ENCODE measurements at regions not wholly inside any gene's neighbourhood (a gene's known extent, or its start where the extent isn't known, plus 50 kb on each side); places are given as distances from the start of the nearest gene placed in this dataset.

DNA sequence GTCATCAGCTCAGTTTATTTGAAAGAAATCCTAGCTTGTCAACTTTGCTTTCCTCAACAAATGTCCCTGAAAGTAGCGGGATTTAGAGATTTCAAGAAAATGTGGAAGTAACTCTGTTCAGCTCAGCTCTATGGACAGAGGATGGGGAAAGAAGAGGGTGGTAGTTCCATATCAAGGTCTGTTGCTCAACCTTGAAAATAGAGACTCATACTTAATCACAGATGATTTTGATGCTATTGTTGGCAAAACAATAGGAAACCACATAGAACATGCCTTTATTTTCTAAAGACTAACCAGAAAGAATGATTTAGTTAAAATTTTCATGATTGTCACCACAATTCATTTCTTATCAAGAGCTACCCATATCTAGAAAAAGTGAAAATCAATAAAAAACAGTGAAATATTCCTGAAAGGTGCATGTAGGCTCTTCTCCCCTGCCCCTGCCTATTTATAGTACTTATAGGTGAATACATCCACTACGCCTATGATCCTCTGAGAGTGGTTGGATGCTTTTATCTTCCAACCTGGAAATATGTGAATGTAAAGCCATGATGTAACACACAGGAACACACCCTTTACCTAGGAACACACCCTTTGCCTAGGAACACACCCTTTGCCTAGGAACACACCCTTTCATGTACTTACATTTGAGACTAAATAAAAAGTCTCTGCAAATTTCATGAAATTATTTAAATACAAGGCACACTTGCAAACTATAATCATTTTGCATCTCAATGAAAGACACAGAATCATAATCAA is 65.8 kb downstream of the ETAA1 start:
- H3K4me1 Mint-ChIP-seq = no peaks in the 10 kb centered on the region
- Histone ChIP-seq H3K27me3 (ENCODE audit: insufficient read depth, low read length, poor library complexity, severe bottlenecking) (no peaks in the 10 kb centered on the region), H3K36me3 (ENCODE audit: insufficient read depth, low read length) (no peaks in the 10 kb centered on the region), H3K27ac (ENCODE audit: low read depth, low read length) (no peak overlapping the region), H3K4me1 (ENCODE audit: insufficient read depth, low read length) (no peaks in the 10 kb centered on the region), H3K4me3 (ENCODE audit: low read length) (no peak overlapping the region), H3K9me3 (ENCODE audit: low read length) (no peaks in the 10 kb centered on the region)
- POLR2A ChIA-PET = no interaction called here
- CTCF ChIA-PET = no interaction called here
- H3K4me3 Mint-ChIP-seq = no peak overlapping the region
- no peak for DNase-seq
- peaks cover 0 to 2% (median 0%) of the 10 kb centered on the region in 5 donors for H3K9me3 Mint-ChIP-seq
- H3K27ac Mint-ChIP-seq = no peak overlapping the region
- H3K36me3 Mint-ChIP-seq = no peaks in the 10 kb centered on the region
- H3K27me3 Mint-ChIP-seq = peaks cover 0 to 5% of the 10 kb centered on the region in 2 donors

DNA sequence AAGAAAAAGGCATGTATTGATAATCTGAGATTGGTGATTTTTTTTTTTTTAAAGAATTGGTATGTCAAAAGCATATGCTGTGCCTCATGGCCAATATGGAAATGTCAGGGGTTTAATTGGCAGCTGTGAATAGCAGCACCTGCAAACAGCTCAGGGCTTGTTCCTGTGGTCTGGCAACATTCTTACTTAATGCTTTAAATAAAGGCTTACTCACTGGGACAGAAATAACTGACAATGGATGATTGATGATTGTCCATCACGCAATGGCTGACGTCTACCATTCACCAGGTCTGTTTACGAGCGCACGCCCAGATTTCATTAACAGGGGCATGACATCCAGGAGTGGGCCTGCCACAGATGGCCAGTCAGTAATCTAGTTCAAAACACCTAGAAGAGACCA is 66.7 kb downstream of the ETAA1 start:
- Mint-ChIP-seq H3K4me1 (no peaks in the 10 kb centered on the region), H3K27me3 (peaks cover 0 to 5% of the 10 kb centered on the region in 2 donors), H3K9me3 (peaks cover 0 to 2% (median 0%) of the 10 kb centered on the region in 5 donors), H3K27ac (peak overlapping the region in 1 of 8 donors; percentile 16), H3K36me3 (no peaks in the 10 kb centered on the region), H3K4me3 (no peak overlapping the region)
- Histone ChIP-seq H3K27ac (ENCODE audit: low read depth, low read length) (no peak overlapping the region), H3K27me3 (ENCODE audit: insufficient read depth, low read length, poor library complexity, severe bottlenecking) (no peaks in the 10 kb centered on the region), H3K4me3 (ENCODE audit: low read length) (no peak overlapping the region), H3K9me3 (ENCODE audit: low read length) (no peaks in the 10 kb centered on the region), H3K4me1 (ENCODE audit: insufficient read depth, low read length) (no peaks in the 10 kb centered on the region), H3K36me3 (ENCODE audit: insufficient read depth, low read length) (no peaks in the 10 kb centered on the region)
- CTCF ChIA-PET = no interaction called here
- POLR2A ChIA-PET = no interaction called here
- DNase-seq = no peak

DNA sequence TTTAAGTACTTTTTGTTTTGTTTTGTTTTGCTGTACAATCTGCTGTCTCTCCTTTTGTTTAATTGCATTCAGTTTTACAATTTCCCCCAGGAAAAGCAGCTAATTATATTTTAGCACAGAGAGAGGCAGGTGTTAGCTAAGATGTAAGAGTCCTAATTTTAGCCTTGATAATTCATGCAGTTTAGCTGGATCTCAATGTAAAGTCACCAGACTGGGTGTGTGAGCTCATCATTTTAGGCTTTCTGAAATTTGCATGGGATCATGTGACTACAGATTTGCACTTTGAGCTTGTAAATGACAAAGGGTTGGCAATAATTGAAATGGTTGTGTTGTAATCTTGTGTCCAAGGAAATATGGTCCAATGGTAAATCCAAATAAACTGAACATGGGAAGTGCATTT is 68.5 kb downstream of the ETAA1 start:
- Mint-ChIP-seq H3K4me1 (no peaks in the 10 kb centered on the region), H3K9me3 (peaks cover 0 to 2% (median 0%) of the 10 kb centered on the region in 5 donors), H3K27ac (no peak overlapping the region), H3K4me3 (no peak overlapping the region), H3K36me3 (no peaks in the 10 kb centered on the region), H3K27me3 (peaks cover 0 to 5% of the 10 kb centered on the region in 2 donors)
- ChIA-PET CTCF (no interaction called here), POLR2A (no interaction called here)
- DNase-seq = no peak
- no peak overlapping the region for H3K27ac ChIP-seq (ENCODE audit: low read depth, low read length)
- no peak overlapping the region for H3K4me3 ChIP-seq (ENCODE audit: low read length)
- no peaks in the 10 kb centered on the region for H3K36me3 ChIP-seq (ENCODE audit: insufficient read depth, low read length)
- no peaks in the 10 kb centered on the region for H3K27me3 ChIP-seq (ENCODE audit: insufficient read depth, low read length, poor library complexity, severe bottlenecking)
- no peaks in the 10 kb centered on the region for H3K9me3 ChIP-seq (ENCODE audit: low read length)
- H3K4me1 ChIP-seq (ENCODE audit: insufficient read depth, low read length) = no peaks in the 10 kb centered on the region

DNA sequence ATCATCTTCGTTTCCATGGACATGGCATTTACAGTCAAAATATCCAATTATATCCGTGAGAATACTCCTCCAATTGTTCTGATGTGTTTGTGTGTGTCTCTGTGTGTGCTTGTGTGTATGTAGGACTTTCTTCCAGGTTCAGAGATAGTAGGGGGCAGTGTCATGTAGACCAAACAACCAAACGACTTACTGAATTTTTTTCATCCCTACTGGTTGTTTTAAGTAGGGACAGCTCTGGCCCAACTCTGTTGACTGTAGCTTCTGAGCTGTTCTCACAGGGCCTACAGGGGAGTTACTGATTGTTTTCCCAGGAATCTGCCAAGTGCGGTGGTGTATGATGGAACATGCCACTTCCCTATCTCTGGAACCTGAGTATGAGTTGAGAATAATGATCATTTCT is 69.6 kb downstream of the ETAA1 start:
- no peak overlapping the region for H3K4me3 ChIP-seq (ENCODE audit: low read length)
- Mint-ChIP-seq H3K27ac (no peak overlapping the region), H3K27me3 (peaks cover 4 to 5% of the 10 kb centered on the region in 2 donors), H3K36me3 (no peaks in the 10 kb centered on the region), H3K4me1 (no peaks in the 10 kb centered on the region), H3K4me3 (no peak overlapping the region), H3K9me3 (peaks cover 0 to 2% (median 0%) of the 10 kb centered on the region in 5 donors)
- H3K27ac ChIP-seq (ENCODE audit: low read depth, low read length) = no peak overlapping the region
- H3K36me3 ChIP-seq (ENCODE audit: insufficient read depth, low read length) = no peaks in the 10 kb centered on the region
- no peak for DNase-seq
- H3K4me1 ChIP-seq (ENCODE audit: insufficient read depth, low read length) = no peaks in the 10 kb centered on the region
- ChIA-PET POLR2A (no interaction called here), CTCF (no interaction called here)
- no peaks in the 10 kb centered on the region for H3K27me3 ChIP-seq (ENCODE audit: insufficient read depth, low read length, poor library complexity, severe bottlenecking)
- no peaks in the 10 kb centered on the region for H3K9me3 ChIP-seq (ENCODE audit: low read length)

DNA sequence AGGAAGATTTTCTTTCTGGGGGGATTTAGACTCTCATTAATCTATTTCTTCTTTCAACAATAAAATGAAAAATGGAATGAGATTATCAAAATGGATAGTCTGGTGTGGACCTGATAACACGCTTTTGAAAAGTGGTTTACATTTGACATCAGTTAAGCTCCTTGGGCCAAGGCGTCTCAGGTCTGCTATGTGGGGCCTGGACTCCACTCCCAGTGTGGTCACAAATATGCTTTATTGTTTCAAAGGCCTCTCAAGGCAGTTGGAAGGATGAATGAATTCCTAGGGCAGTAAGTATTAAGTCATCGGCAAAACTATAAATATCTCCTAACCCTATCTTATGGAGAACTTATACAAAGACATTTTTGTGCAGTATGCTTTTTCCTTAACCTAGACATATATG is 74.5 kb downstream of the ETAA1 start:
- no peak overlapping the region for H3K4me3 Mint-ChIP-seq
- ChIA-PET POLR2A (no interaction called here), CTCF (no interaction called here)
- Histone ChIP-seq H3K27ac (ENCODE audit: low read depth, low read length) (no peak overlapping the region), H3K9me3 (ENCODE audit: low read length) (no peaks in the 10 kb centered on the region), H3K4me3 (ENCODE audit: low read length) (no peak overlapping the region), H3K36me3 (ENCODE audit: insufficient read depth, low read length) (no peaks in the 10 kb centered on the region), H3K27me3 (ENCODE audit: insufficient read depth, low read length, poor library complexity, severe bottlenecking) (no peaks in the 10 kb centered on the region), H3K4me1 (ENCODE audit: insufficient read depth, low read length) (no peaks in the 10 kb centered on the region)
- no peak for DNase-seq
- peaks cover 0 to 2% (median 0%) of the 10 kb centered on the region in 5 donors for H3K9me3 Mint-ChIP-seq
- no peaks in the 10 kb centered on the region for H3K4me1 Mint-ChIP-seq
- no peaks in the 10 kb centered on the region for H3K36me3 Mint-ChIP-seq
- H3K27ac Mint-ChIP-seq = no peak overlapping the region
- H3K27me3 Mint-ChIP-seq = peaks cover 4% of the 10 kb centered on the region in 2 donors

DNA sequence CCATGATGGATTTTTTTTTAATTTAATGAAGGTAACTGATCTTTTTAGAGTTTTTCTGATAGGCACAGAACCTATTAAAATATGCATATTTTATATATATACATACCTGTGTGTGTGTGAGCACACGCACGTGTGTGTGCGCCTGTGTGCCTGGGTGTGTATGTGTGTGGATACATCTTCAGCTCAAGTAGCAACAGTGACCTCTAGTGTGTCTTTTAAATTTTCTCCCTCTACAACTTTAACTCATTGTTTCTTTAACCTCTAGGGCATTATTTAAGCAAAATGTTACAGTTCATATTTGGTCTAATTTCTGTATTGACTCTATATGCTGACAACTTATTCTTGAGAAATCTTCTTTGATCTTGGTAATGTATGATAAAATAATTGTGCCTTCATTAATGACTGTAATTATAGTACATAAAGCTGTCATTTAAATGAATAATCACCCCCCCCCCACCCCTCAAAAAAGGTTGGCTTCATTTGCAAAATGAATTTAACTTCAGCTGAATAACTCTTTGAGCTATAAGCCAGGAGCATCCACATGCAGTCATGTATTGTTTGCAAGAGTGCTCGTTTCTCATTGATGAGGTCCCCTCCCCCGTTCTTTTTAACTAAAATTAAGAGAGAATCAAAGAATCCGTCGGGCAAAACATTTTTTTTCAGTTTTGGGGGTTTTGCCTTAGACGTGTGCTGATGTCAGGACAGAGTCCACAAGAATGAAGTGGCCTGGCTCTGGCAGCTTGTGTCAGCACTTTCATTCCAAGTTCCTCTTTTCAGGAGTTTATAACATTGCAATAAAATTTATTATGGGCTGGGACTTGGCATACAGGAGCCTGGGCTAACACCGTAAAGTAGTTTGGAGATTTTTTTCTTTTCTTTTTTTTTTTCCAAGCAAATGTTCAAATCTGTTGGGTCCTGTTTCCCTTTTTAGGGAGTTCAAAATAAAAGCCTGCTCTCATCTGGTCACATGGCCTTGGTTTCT is 80.0 kb downstream of the ETAA1 start:
- Mint-ChIP-seq H3K9me3 (no peaks in the 10 kb centered on the region), H3K27me3 (peaks cover 3 to 11% of the 10 kb centered on the region in 2 donors), H3K4me3 (no peak overlapping the region), H3K27ac (no peak overlapping the region), H3K4me1 (no peaks in the 10 kb centered on the region), H3K36me3 (no peaks in the 10 kb centered on the region)
- no peaks in the 10 kb centered on the region for H3K4me1 ChIP-seq (ENCODE audit: insufficient read depth, low read length)
- H3K4me3 ChIP-seq (ENCODE audit: low read length) = no peak overlapping the region
- ChIA-PET CTCF (interaction anchor here (1.1 kb wide), 1 partner anchor 8 kb away, joined by 3 read pairs; no protein-coding TSS in a partner anchor), POLR2A (no interaction called here)
- no peak for DNase-seq
- no peak overlapping the region for H3K27ac ChIP-seq (ENCODE audit: low read depth, low read length)
- H3K27me3 ChIP-seq (ENCODE audit: insufficient read depth, low read length, poor library complexity, severe bottlenecking) = no peaks in the 10 kb centered on the region
- H3K9me3 ChIP-seq (ENCODE audit: low read length) = no peaks in the 10 kb centered on the region
- H3K36me3 ChIP-seq (ENCODE audit: insufficient read depth, low read length) = no peaks in the 10 kb centered on the region

DNA sequence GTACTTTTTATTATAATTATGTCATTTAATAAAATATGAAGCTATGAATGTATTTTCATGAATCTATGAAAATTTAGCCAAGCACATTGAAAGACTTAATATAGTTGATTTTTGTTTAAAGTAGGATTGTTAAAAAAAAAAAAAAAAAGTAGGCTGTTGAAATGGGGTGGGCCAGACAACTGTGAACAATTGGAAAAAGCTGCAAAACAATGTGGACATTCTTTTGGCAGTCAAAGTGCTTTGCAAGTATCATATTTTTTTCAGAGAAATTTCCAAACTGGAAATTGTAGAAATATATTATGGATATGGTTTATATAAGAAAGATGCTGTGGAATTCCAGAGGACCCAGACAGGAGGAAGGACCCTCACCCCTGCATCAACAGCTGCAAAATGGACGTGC is 82.1 kb downstream of the ETAA1 start:
- Histone ChIP-seq H3K27ac (ENCODE audit: low read depth, low read length) (no peak overlapping the region), H3K4me3 (ENCODE audit: low read length) (no peak overlapping the region), H3K27me3 (ENCODE audit: insufficient read depth, low read length, poor library complexity, severe bottlenecking) (no peaks in the 10 kb centered on the region), H3K9me3 (ENCODE audit: low read length) (no peaks in the 10 kb centered on the region), H3K36me3 (ENCODE audit: insufficient read depth, low read length) (no peaks in the 10 kb centered on the region), H3K4me1 (ENCODE audit: insufficient read depth, low read length) (no peaks in the 10 kb centered on the region)
- no peak for DNase-seq
- peaks cover 3 to 11% of the 10 kb centered on the region in 2 donors for H3K27me3 Mint-ChIP-seq
- H3K4me3 Mint-ChIP-seq = no peak overlapping the region
- no peak overlapping the region for H3K27ac Mint-ChIP-seq
- ChIA-PET POLR2A (no interaction called here), CTCF (no interaction called here)
- no peaks in the 10 kb centered on the region for H3K36me3 Mint-ChIP-seq
- H3K4me1 Mint-ChIP-seq = no peaks in the 10 kb centered on the region
- no peaks in the 10 kb centered on the region for H3K9me3 Mint-ChIP-seq

DNA sequence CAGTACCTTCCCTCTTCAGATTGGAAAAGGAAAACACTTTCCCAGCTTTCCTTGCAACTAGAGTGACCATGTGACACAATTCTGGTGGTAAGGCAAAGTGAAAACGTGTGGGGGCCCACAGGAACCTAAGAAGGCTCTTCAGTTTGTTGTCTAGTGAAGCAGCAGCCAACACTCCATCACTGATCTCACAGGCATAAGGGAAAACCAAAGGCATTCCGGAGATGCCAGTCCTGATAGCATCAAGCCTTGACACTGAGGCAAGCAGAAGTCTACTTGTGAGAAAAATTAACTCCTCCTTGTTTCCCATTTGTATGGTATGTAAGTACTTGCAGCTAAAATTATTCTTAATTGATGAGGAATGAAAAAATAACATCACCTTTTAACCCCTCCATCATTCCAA is 88.3 kb downstream of the ETAA1 start:
- H3K9me3 Mint-ChIP-seq = no peaks in the 10 kb centered on the region
- H3K27me3 ChIP-seq (ENCODE audit: insufficient read depth, low read length, poor library complexity, severe bottlenecking) = no peaks in the 10 kb centered on the region
- H3K4me1 ChIP-seq (ENCODE audit: insufficient read depth, low read length) = no peaks in the 10 kb centered on the region
- no peaks in the 10 kb centered on the region for H3K9me3 ChIP-seq (ENCODE audit: low read length)
- no peak overlapping the region for H3K4me3 Mint-ChIP-seq
- H3K4me1 Mint-ChIP-seq = no peaks in the 10 kb centered on the region
- H3K27me3 Mint-ChIP-seq = no peaks in the 10 kb centered on the region
- ChIA-PET POLR2A (no interaction called here), CTCF (no interaction called here)
- H3K27ac Mint-ChIP-seq = no peak overlapping the region
- H3K36me3 Mint-ChIP-seq = no peaks in the 10 kb centered on the region
- H3K36me3 ChIP-seq (ENCODE audit: insufficient read depth, low read length) = no peaks in the 10 kb centered on the region
- no peak for DNase-seq
- no peak overlapping the region for H3K27ac ChIP-seq (ENCODE audit: low read depth, low read length)
- no peak overlapping the region for H3K4me3 ChIP-seq (ENCODE audit: low read length)
